Prostate gland (tissue), 2 donors: ENCODE measurements at regions not wholly inside any gene's neighbourhood (a gene's known extent, or its start where the extent isn't known, plus 50 kb on each side); places are given as distances from the start of the nearest gene placed in this dataset.

Source experiments
- POLR2AphosphoS5 ChIP-seq: sonication (generic); formaldehyde crosslinking; IDR thresholded peaks from one replicate; pipeline ENCODE4 v1.6.1; 2017; ENCODE audit warnings: antibody characterized with exemption
- TF ChIP-seq, protein P1 (sequence below), 4 experiments: fragments of 200-600 bp in 2 of 4; fragments of 450-650 bp in 2 of 4; sonication (generic) in 2 of 4; IDR thresholded peaks; 1 replicate in 3 of 4; 2 replicates in 1 of 4; pipeline ENCODE4 v1.5.1; 2016 to 2019; ENCODE audit warnings: antibody characterized with exemption in 4 of 4, mild to moderate bottlenecking in 2 of 4, moderate library complexity in 2 of 4

DNA sequence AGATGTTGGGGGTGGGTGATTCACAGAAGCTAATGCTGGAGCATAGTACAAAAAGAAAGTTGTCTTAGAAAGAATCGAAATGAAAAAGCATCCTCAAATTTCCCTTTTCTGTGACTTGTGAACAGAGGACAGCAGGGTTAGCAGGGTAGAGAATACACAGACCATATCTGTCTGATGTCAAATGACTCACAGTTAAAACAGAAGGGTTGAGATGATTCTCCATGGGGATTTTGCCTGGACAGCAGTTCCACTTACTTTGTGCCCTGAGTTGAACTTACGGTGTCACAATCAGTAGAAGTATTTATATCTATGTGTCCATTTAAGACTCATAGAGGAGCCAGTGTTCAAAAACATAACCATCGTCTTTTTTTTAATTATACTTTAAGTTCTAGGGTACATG lies 801.6 kb downstream of the KCTD16 start:
- TF ChIP-seq, protein P1, sequence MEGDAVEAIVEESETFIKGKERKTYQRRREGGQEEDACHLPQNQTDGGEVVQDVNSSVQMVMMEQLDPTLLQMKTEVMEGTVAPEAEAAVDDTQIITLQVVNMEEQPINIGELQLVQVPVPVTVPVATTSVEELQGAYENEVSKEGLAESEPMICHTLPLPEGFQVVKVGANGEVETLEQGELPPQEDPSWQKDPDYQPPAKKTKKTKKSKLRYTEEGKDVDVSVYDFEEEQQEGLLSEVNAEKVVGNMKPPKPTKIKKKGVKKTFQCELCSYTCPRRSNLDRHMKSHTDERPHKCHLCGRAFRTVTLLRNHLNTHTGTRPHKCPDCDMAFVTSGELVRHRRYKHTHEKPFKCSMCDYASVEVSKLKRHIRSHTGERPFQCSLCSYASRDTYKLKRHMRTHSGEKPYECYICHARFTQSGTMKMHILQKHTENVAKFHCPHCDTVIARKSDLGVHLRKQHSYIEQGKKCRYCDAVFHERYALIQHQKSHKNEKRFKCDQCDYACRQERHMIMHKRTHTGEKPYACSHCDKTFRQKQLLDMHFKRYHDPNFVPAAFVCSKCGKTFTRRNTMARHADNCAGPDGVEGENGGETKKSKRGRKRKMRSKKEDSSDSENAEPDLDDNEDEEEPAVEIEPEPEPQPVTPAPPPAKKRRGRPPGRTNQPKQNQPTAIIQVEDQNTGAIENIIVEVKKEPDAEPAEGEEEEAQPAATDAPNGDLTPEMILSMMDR (IDR thresholded peaks at IDR 0.05) = no peak
- TF ChIP-seq POLR2AphosphoS5 = no peak
